HG02981 (cell line): ENCODE measurements at regions not wholly inside any gene's neighbourhood (a gene's known extent, or its start where the extent isn't known, plus 50 kb on each side); places are given as distances from the start of the nearest gene placed in this dataset.
A peak's percentile ranks its signal among the peaks of the same experiment; 100 is the strongest.

Source experiments
- ATAC-seq: cut with Tn5 transposase; IDR thresholded peaks from one replicate; pipeline ENCODE4 v1.9.1; 2021; ENCODE audit warnings: mild to moderate bottlenecking, moderate library complexity; ENCODE audit not compliant: unreplicated experiment

DNA sequence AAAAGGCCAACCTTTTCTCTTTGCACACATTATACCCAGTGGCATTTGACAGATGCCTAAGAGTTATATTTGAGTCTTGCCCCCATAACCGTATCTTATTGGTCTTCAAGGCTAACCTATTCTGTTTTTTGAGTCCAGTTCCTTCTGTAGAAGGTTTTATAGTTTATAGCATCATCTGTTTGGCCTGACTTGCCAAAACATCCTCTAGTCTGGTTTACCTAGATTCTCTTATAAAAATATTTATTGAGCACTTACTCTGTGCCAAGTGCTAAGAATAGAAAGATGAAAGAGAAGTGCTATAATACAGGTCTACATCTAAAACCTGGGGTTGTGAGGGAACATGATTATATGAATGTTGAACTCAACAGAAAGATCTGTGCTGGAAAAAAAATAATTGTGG, 55.9 kb upstream of the PIP4K2A start:
- no peak for ATAC-seq

DNA sequence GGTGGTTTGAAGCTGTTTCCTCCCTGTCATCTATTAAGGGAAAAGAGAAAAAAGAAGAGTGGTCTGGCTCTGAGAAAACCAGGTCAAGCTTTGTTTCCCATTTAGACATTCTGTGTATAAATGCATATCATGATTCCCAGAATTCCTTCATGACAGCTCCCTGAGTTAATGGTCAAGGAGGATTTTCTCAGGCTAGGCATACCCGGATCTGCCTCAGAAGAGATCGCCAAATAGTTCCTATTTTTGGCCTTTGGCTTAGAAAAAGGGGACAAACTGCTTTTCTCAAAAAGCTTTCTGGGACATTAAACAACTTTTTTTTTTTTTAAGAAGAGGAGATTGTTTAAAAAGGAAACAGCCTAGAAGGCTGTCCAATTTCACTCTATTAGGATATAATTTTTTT, 53.5 kb upstream of the PIP4K2A start:
- ATAC-seq = no peak

DNA sequence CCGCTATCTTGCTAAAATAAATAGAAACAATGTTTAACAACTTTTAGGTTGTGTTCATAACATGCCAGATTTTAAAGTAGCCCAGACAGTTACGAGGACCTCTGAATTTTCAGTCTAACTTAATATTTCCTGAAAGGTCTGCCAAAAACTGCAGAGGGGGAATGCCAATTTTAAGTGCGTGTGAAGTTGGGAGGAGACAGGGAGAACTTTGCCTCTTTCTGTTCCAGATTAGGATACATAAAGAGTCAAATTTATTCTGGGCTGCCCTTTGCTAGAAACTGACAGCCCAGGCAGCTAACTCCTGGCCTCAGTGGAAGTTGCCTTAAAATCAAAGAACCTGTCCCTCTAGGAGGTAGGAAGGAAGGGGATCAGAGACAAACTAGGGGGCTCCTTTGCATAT, 52.3 kb upstream of the PIP4K2A start:
- ATAC-seq = no peak

DNA sequence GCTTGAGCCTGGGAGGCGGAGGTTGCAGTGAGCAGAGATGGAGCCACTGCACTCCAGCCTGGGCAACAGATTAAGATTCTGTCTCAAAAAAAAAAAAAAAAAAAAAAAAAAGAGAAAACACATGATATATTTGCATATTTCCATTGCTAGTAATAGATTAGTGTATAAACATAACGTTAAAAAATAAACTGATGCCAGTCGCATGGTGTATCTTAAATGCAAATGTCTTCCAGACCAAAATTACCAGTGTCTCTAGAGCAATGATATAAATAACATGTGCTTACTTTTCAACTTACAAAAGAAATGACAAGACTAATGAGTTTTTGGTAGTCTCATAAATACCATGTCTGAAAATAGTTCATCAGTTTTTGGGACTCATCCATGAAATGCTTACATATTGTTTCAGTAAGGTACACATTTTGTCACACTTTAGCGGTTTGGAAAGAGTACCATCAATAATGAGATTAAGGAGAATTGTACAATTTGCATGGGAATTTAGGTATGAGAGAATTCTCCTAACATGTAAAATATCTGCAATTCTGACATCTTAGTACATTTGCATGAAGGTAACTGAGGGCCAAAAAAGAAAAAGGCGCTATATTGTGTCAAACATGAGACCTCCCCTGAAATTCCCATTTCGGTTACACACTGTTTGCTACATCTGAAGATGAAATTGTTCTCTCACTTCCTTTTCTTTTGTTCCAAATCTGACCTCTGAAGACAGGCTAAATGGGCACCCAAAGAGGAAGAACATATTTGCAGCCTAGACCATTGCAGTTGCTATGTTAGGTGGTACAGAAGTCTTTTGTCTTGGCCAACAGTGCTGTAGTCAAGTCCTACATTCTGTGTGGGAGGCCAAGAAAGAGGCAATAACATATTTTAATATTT, 51.5 kb upstream of the PIP4K2A start:
- peak; percentile 56 for ATAC-seq

DNA sequence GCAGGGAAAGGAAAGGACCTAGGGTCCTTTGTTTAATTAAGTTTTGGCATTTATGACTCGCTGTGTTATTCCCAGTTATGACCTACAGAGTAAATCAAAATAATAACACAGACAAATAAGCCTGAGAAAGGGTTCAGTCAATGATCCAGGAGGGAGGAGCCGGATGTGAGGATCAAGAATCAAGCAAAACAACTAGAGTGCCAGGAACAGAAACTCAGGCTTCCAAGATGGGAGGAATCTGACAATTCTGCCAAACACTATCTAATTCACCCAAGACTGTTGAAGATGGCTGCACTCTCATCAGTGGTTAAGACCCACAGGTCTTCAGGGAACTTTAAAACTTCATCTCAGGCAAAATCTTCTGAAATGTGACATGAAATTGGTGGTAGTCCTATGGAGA, 50.3 kb upstream of the PIP4K2A start:
- ATAC-seq = no peak
